Limb (tissue), 2 donors: ENCODE measurements at regions not wholly inside any gene's neighbourhood (a gene's known extent, or its start where the extent isn't known, plus 50 kb on each side); places are given as distances from the start of the nearest gene placed in this dataset.
A peak's percentile ranks its signal among the peaks of the same experiment; 100 is the strongest.
"Not testable (repeated sequence)": the region's sequence is repeated elsewhere in the genome, so short reads cannot be mapped to it uniquely, and the experiment has no call there.

ENCODE experiments used
- DNase-seq, 2 donors: peaks; one replicate each; pipeline ENCODE4 v3.0.0-alpha.2; 2016; ENCODE audit errors: extremely low spot score in 2 of 2

GRCh38 chr1:206311611-206312273 lies 108.4 kb downstream of the SRGAP2 start:
- DNase-seq, result peak; percentile 28 to 30

DNA sequence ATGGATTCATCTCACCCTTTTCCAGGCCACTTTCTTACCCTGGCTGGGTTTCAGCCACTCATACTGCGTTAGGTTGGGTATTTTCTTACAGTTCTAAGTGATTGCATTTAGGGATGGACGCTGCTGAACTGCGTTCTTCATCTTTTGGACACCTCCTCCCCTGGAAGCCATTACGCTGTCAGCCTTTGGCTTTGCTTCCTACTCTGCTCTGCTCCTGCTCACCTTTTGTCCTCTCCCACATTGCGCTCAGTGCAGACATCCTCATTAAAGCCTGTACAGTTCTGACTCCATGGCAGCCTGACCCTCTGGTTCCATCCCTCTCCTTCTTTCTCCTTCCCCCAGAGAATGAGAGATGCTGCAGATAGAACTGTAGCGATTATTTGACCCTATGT lies 108.9 kb downstream of the SRGAP2 start:
- not testable (repeated sequence) for DNase-seq

GRCh38 chr1:206314951-206315636 lies 111.8 kb downstream of the SRGAP2 start:
- not testable (repeated sequence) for DNase-seq

DNA sequence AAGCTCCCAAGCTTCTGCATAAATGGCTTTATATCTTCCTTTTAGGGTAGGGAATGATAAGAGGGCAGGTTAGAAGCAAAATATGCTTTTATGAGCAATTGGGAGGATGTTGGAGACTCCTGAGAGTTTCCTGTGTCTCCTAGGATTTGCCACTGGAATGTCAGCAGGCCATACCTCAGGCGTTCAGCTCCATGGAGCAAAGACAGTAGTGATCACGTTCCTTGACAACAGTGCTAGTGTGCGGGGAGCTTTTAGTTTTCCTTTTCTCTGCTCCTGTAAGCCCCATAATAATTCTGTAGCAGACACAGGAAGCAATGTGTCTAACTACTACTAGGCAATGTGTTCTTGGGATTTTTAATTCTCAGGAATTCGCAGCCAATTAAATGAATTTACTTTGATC lies 113.6 kb downstream of the SRGAP2 start:
- not testable (repeated sequence) for DNase-seq

- DNase-seq, result not testable (repeated sequence)
Measured at GRCh38 chr1:206317878-206318514, 114.7 kb downstream of the SRGAP2 start.

DNA sequence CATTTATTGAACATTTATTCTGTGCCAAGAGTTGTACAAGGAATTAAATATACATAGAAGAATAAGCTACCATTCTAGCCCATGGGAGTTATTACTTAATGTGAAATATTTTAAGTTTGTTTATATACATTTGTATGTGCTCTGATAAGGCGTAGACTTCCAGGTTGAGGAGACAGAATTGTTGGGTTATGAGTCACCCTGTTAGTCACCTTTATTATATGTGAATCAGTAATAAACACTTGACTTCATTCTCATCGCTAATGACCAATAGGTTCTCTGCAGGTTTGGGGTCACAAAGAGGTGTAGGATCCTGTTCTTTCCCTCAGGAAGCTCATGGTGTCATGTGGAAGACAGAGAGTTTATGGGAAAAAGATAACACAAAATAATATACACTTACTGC lies 116.9 kb downstream of the SRGAP2 start:
- not testable (repeated sequence) for DNase-seq

DNA sequence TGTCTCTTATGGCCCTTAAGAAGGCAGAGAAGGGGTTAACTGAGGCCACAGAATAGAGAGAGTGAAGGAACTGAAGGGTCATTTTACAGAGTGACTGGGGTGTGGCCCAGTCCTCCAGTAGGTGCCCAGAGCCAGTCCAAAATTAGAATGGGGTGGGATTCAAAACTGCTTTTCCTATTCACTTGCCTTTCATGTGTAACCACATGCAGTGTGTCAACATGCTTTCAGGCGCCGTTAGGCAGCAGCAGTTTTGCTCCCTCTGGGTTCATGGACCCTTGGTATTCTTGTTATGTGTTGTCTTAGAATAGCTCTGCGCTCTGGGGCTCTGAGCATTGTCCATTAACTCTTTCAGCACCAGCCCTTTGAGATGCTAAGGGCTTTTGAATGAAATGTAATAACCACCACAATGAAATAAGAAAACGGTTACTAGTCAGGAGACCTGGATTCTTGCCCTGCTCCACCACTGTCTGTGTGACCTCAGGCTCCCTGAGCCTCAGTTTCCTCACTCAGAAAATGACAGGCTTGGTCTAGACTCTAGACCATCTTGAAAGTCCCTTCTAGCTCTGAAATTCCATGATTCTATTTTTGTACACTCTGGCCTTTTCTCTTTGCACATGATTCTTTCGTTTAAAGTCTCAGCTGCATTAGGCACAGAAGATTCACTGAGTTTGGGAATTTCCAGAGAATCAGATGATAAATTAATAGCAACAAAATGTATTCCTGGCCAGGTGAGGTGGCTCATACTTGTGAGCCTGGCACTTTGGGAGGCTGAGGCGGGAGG lies 123.0 kb downstream of the SRGAP2 start:
- not testable (repeated sequence) for DNase-seq

- DNase-seq, result not testable (repeated sequence)
Measured at GRCh38 chr1:206331597-206331996, 128.3 kb downstream of the SRGAP2 start.

GRCh38 chr1:206333316-206333715 lies 130.0 kb downstream of the SRGAP2 start:
- not testable (repeated sequence) for DNase-seq

GRCh38 chr1:206333897-206334296 lies 130.6 kb downstream of the SRGAP2 start:
- DNase-seq, result not testable (repeated sequence)

DNA sequence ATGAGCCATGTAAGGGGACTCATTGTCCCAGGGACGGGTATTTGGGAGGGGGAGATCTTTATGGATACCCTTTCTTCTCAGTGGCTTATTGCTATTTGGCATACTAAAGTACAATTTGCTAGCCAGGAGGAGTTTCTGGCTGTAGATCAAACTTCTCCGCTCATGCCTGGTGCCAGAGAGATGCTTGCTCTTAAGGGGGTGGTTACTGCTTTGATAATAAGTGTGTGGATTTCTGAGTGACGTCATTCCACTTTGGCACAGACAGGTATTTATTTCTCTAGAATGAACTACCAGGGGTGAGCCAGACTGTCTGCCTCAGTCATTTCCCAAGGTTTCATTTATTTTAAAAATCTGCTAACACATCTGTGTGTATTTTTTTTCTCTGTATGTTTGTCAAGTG lies 131.1 kb downstream of the SRGAP2 start:
- not testable (repeated sequence) for DNase-seq

DNA sequence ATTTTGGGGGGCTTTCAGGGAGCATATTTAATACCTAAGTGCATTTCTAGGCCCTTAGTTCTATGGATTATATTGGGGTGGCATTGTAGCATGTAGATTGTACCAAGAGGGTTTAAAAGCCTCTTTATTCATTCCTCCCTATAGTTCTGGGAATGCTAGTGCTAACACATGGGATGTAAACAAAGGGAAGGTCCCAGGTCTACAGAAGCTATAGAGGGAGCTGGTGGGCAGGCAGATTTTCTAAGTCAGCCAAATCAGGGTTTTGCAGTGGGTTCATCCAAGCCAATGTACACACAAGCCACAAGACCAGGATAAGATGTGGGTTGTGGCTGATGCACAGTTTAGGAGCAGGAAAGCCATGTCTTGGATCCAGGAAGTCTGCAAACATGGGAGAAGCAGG lies 131.8 kb downstream of the SRGAP2 start:
- DNase-seq, result not testable (repeated sequence)

DNA sequence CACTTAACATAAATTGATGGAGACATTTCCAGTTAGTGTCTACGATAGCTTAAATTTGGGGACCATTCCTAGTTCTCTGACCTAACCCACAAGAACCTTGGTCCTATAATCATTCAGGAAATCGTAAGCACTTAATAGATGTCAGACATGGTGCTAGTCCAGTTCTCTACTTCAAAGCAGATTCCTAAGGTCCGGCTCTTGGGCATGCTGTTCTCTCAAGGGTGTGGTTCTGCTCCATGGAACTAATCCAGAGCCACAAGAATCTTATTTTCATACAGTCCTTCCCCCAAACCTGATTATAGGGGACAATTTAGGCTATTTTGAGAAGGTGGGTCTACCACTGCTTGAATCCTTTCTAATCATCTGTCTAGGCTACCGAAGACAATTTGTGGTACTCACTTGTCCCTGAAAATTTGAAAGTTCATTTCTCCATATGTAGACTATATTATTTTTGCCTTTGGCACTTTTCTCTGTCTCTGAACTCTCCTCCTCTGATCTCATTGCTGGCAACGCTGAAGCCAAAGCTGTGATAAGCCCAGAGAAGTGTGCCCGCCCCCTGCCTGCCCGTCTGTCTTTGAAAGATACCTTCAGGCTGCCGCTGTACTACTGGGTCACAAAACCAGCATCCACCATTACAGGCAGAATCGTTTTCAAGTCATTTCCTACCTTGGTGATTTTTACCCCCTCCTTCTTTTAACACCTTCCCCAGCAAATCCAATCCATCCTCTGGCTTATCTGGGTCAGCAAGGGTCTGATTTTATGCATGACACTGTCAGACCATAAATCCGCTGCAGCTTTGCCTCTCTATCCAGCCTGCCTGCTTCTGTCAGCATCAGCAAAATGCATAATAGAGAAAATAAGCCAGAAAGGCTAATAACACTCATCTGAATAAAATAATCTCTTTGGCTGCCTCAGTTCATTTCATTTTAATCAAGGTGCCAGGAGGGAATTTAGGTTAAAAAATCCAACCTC lies 132.8 kb downstream of the SRGAP2 start:
- DNase-seq, result not testable (repeated sequence)

DNA sequence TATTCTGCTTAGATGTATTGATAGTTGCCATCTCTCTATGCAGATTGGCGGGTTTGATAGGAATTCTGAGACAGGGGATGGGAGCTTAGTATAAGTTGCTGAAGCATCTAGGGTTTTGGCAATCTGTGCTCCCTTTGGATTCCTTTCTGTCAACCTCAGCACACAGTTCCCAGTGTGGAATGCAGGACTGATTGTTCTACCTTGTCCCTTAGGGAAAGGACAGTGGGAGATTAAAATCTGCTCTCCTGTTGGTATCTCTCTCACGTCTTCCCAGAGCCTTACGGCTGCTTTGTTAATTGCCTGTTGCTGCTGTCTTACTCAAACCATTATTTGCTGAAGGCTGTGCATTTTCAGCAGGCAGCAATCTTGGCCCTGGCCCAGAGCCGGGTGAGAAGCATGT lies 133.3 kb upstream of the IKBKE start:
- DNase-seq, result not testable (repeated sequence)

DNA sequence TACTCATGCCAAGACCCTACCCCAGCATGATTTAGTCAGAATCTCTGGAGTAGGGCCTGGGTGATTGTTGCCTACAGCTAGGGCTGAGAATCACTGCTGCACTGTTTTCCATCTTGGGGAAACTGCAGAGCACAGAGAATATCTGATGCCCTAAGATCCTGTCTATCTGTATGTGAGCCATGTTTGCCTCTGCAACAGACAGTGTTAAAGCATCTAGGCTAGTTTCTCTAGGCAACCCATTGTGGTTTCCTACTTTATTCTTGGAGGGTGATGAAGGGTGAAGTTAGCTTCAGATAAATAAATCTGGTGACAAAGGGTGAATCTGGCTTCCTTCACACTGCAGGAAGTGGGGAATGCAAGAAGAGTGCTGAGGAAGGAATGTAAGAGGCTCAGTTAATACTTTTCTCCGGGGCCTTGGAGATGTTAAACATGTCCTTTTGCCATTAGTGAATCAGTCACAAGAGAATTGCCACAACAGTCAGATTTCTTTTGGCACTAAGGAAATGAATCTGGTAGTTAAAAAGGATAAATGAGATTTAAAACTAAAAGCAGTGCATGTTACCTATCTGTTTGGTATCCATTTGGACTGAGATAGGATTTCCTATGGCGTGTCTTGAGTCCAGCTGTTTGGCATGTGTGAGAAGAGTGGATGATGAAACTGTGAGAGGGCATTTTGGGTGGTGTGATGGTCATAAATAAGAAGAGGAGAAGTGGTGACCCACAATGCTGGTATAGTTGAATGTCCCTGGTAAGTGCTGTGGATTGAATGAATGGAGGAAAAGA lies 119.6 kb upstream of the IKBKE start:
- DNase-seq, result not testable (repeated sequence)

GRCh38 chr1:206351276-206352052 lies 118.8 kb upstream of the IKBKE start:
- DNase-seq, result not testable (repeated sequence)

DNA sequence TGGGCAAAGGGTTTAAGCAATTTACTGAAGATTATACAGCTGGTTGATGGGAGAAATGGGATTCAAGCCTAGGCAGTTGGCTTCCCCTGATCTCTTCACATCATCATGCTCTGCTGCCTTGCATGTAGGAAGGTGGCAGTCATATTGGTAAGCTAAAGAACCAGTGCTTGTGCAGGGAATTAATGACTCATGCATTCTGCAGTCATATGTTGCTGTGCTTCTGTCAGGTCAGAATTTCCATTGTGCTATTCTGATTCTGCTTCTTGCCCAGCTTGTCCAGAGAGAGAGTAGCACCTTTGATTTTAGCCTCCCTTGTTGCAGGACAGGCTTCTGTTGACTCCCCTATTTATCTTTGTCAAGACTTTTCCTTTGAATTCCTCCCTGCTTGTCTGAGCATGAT lies 114.0 kb upstream of the IKBKE start:
- DNase-seq, result not testable (repeated sequence)

DNA sequence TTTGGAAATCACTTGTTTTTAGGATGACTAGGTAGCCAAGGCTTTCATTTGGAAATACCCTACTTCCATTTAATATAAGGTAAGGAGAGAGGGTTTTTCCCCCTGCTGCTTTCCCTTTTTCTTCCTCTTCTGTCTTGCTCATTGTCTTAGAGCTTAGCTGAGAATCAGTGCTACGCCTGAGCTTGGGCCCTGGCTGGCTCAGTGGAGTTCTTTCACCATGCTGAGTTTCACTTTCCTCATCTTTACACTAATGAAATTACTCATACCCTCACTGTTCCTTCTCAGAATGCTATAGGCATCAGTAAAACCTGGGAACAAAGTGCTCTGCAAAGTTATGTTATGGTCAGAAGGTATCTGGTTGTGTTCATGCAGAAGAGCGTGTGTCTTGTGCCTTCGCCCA lies 112.3 kb upstream of the IKBKE start:
- not testable (repeated sequence) for DNase-seq

DNA sequence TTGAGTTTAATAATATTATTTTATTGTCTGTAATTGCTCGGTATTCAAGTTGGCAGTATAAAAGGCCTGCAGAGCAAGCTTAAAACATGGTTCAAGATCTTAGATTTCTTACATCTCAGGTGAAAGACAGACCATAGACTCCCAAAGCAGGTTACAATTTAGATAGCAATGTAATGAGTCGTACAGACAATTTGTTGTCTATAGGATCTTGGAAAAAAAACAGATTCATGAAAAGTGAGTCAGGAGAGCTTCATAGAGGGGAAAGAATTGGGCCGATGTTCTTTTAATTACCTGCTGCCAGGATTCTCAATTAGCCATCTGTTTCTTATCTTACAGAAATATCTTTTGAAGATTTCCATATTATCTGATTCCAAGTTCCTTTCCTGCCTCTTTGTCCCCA lies 111.5 kb upstream of the IKBKE start:
- DNase-seq, result not testable (repeated sequence)
